MCF 10A (cell line): ENCODE measurements at regions not wholly inside any gene's neighbourhood (a gene's known extent, or its start where the extent isn't known, plus 50 kb on each side); places are given as distances from the start of the nearest gene placed in this dataset.
A peak's percentile ranks its signal among the peaks of the same experiment; 100 is the strongest.

Experiments
- BruUV-seq: library from RNA; stranded (reverse); fragments of 400-500 nt; replicated peaks from 2 replicates; lab custom pipeline; 2021; lab: Mats Ljungman, UMichigan
- CTCF ChIA-PET: fragments of 300-600 bp; sonication (Branson Sonifier 250); formaldehyde crosslinking; extraction: SDS; loops from one replicate; lab custom pipeline; 2021; ENCODE audit warnings: antibody characterized with exemption, inconsistent platforms; lab: Yijun Ruan, JAX
- POLR2A ChIA-PET: fragments of 300-600, 350-650 bp; sonication (Branson Sonifier 250); formaldehyde crosslinking; extraction: SDS; loops from one replicate; lab custom pipeline; 2020; ENCODE audit warnings: antibody characterized with exemption, inconsistent platforms; lab: Yijun Ruan, JAX
- DNase-seq: peaks from one replicate; pipeline ENCODE4 v3.0.0-alpha.2; 2018; ENCODE audit not compliant: unreplicated experiment
- H3K27ac Mint-ChIP-seq: one replicate; pipeline ENCODE4 v1.8.0; 2022; ENCODE audit warnings: mild to moderate bottlenecking, low read depth, mixed read lengths; ENCODE audit not compliant: unreplicated experiment
- H3K27me3 Mint-ChIP-seq: one replicate; pipeline ENCODE4 v1.8.0; 2022; ENCODE audit warnings: mixed read lengths; ENCODE audit not compliant: insufficient read depth, unreplicated experiment
- H3K36me3 Mint-ChIP-seq: one replicate; pipeline ENCODE4 v1.8.0; 2022; ENCODE audit warnings: mild to moderate bottlenecking, moderate library complexity, mixed read lengths; ENCODE audit not compliant: insufficient read depth, unreplicated experiment
- H3K4me1 Mint-ChIP-seq: one replicate; pipeline ENCODE4 v1.8.0; 2022; ENCODE audit warnings: mixed read lengths; ENCODE audit not compliant: insufficient read depth, unreplicated experiment
- H3K4me3 Mint-ChIP-seq: one replicate; pipeline ENCODE4 v1.8.0; 2022; ENCODE audit warnings: mild to moderate bottlenecking, moderate library complexity, mixed read lengths; ENCODE audit not compliant: unreplicated experiment
- H3K9me3 Mint-ChIP-seq: one replicate; pipeline ENCODE4 v1.8.0; 2022; ENCODE audit warnings: mixed read lengths; ENCODE audit not compliant: unreplicated experiment
- intact Hi-C: fragments of 100-400 bp; cut with micrococcal nuclease; formaldehyde crosslinking; loops from 2 replicates; pipeline ENCODE4 v1.14.1; 2022
- TF ChIP-seq, protein P1 (sequence below): fragments of 200-600 bp; IDR thresholded peaks from one replicate; pipeline ENCODE4 v1.8.0; 2022; ENCODE audit warnings: antibody characterized with exemption, mild to moderate bottlenecking; ENCODE audit not compliant: unreplicated experiment

GRCh38 chr9:115226152-115226551 is 108.2 kb upstream of the TNC start:
- TF ChIP-seq, protein P1, sequence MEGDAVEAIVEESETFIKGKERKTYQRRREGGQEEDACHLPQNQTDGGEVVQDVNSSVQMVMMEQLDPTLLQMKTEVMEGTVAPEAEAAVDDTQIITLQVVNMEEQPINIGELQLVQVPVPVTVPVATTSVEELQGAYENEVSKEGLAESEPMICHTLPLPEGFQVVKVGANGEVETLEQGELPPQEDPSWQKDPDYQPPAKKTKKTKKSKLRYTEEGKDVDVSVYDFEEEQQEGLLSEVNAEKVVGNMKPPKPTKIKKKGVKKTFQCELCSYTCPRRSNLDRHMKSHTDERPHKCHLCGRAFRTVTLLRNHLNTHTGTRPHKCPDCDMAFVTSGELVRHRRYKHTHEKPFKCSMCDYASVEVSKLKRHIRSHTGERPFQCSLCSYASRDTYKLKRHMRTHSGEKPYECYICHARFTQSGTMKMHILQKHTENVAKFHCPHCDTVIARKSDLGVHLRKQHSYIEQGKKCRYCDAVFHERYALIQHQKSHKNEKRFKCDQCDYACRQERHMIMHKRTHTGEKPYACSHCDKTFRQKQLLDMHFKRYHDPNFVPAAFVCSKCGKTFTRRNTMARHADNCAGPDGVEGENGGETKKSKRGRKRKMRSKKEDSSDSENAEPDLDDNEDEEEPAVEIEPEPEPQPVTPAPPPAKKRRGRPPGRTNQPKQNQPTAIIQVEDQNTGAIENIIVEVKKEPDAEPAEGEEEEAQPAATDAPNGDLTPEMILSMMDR = peak; percentile 56
- intact Hi-C loops = loop anchor here (1.0 to 10.0 kb wide), 3 partner anchors 149 to 551 kb away; no protein-coding TSS in a partner anchor
- POLR2A ChIA-PET = interaction anchor here (1.0 to 1.1 kb wide), 2 partner anchors 40 to 119 kb away, joined by 3 to 6 read pairs; no protein-coding TSS in a partner anchor

DNA sequence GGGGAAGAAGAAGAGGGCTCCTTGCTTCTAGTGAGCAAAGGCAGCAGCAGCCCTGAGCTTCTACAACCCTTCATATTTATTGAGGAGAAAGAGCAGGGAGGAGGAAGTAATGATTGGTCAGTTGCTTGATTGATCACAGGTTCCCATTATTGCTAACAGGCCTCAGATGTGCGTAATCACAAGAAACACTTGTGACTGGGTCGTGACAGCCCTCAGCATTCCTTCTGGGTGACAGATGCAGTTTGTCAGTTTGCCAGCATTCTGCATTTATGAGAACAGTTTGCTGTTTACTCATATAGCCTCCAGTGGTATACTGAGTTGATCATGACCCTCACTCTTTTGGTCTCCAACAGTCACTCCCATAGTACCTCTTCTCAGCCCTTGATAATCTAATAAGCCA is 111.5 kb upstream of the TNC start:
- DNase-seq = no peak
- intact Hi-C loops = loop anchor here (10.0 kb wide), 2 partner anchors 145 to 555 kb away; no protein-coding TSS in a partner anchor
- BruUV-seq = no TSS peak
- Mint-ChIP-seq H3K27me3 (no peaks in the 10 kb centered on the region), H3K27ac (no peak overlapping the region), H3K9me3 (no peaks in the 10 kb centered on the region), H3K4me3 (no peak overlapping the region), H3K4me1 (peaks cover 8% of the 10 kb centered on the region), H3K36me3 (peaks cover 4% of the 10 kb centered on the region)
- POLR2A ChIA-PET = no interaction called here
- TF ChIP-seq, protein P1 = no peak
- CTCF ChIA-PET = no interaction called here

More at GRCh38 chr9:115226152-115226551, 108.2 kb upstream of the TNC start:
- peak; percentile 34 for DNase-seq
- no peak overlapping the region for H3K4me3 Mint-ChIP-seq
- CTCF ChIA-PET = interaction anchor here (0.6 to 3.8 kb wide), 19 partner anchors 8 to 363 kb away, joined by 3 to 30 read pairs (median 4); no protein-coding TSS in a partner anchor
- H3K4me1 Mint-ChIP-seq = no peaks in the 10 kb centered on the region
- H3K27ac Mint-ChIP-seq = no peak overlapping the region
- no peaks in the 10 kb centered on the region for H3K36me3 Mint-ChIP-seq
- no TSS peak for BruUV-seq
- H3K9me3 Mint-ChIP-seq = no peaks in the 10 kb centered on the region
- peaks cover 10% of the 10 kb centered on the region for H3K27me3 Mint-ChIP-seq

GRCh38 chr9:115230924-115231515 is 113.1 kb upstream of the TNC start:
- ChIA-PET POLR2A (interaction anchor here (0.6 kb wide), 1 partner anchor 311 kb away, joined by 3 read pairs; no protein-coding TSS in a partner anchor), CTCF (no interaction called here)
- Mint-ChIP-seq H3K9me3 (no peaks in the 10 kb centered on the region), H3K27ac (no peak overlapping the region), H3K36me3 (peaks cover 4% of the 10 kb centered on the region), H3K4me1 (peaks cover 10% of the 10 kb centered on the region), H3K4me3 (no peak overlapping the region), H3K27me3 (no peaks in the 10 kb centered on the region)
- DNase-seq = no peak
- TF ChIP-seq, protein P1 = no peak
- intact Hi-C loops = no loop called here
- no TSS peak for BruUV-seq

DNA sequence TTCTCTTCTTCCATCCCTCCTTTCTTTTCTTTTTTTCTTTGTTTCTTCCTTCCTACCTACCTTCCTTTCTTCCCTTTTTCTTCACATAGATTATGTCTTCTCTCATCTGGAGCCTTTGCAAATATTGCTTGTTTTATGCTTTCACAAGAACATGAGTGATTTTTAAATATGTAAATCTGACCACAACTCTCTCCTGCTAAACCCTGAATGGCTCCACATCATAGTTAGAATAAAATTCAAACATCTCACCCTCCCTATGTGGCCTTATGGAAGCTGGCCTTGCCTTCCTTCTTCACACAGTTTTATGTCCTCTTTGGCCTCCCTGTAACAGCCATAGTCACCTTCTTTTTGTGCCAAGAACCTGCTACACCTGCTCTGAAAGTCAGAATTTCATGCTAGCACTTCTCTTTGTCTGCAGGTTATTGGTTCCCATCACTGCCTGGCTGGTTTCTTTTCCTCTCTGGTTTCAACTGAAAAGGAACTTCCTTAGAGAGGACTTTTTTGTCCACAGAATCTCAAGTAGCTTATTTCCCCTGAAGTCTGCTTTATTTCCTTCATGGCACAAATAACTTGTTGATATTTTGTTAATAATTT is 114.3 kb upstream of the TNC start:
- CTCF ChIA-PET = interaction anchor here (0.8 to 3.8 kb wide), 3 partner anchors 27 to 351 kb away, joined by 3 to 24 read pairs (median 5); no protein-coding TSS in a partner anchor
- Mint-ChIP-seq H3K4me3 (no peak overlapping the region), H3K4me1 (peaks cover 13% of the 10 kb centered on the region), H3K27ac (no peak overlapping the region), H3K9me3 (no peaks in the 10 kb centered on the region), H3K36me3 (peaks cover 4% of the 10 kb centered on the region), H3K27me3 (no peaks in the 10 kb centered on the region)
- TF ChIP-seq, protein P1 = no peak
- DNase-seq = no peak
- BruUV-seq = no TSS peak
- intact Hi-C loops = no loop called here
- POLR2A ChIA-PET = no interaction called here
